SIG-M5 treated with dmso at 0.1 percent for 504 hours (cell line): ENCODE measurements at regions not wholly inside any gene's neighbourhood (a gene's known extent, or its start where the extent isn't known, plus 50 kb on each side); places are given as distances from the start of the nearest gene placed in this dataset.
"Not testable (repeated sequence)": the region's sequence is repeated elsewhere in the genome, so short reads cannot be mapped to it uniquely, and the experiment has no call there.

Experiments used
- DNase-seq: peaks from one replicate; lab custom pipeline; 2025; ENCODE audit not compliant: unreplicated experiment; lab: John Stamatoyannopoulos, UW

GRCh38 chr11:87660926-87661660 is 514.1 kb downstream of the RAB38 start:
- no peak for DNase-seq

DNA sequence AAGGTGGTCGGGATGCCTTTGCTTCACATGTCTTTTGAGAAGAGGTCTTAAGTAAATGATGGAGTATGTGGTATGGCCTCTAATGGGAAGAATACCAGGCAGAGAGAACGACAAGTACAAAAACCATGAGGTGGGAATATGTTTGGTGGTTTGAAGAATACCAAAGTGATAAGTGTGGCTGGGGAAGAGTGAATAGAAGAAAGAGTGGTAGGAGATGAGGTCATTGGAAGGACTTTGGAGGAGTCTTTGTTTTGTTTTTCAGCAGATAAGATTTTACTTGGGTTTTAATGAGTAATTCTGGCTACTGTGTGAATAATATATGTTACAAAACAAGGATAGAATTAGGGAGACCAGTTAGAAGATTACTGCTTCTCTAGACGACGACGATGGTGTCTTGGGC is 515.4 kb downstream of the RAB38 start:
- DNase-seq: no peak

DNA sequence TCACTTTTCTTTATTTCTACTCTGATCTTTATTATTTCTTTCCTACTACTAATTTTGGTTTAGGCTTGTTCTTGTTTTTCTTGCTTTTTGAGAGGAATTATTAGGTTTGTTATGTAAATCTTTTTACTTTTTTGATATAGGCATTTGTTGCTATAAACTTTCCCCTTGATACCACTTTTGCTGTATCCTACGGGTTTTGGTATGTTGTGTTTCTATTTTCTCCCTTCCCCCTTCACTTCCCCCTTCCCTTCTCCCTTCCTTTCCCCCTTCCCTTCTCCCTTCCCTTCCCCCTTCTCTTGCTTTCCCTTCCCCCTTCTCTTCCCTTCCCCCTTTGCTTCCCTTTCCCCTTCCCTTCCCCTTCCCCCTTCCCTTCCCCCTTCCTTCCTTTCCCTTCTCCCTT is 529.6 kb downstream of the RAB38 start:
- no peak for DNase-seq

DNA sequence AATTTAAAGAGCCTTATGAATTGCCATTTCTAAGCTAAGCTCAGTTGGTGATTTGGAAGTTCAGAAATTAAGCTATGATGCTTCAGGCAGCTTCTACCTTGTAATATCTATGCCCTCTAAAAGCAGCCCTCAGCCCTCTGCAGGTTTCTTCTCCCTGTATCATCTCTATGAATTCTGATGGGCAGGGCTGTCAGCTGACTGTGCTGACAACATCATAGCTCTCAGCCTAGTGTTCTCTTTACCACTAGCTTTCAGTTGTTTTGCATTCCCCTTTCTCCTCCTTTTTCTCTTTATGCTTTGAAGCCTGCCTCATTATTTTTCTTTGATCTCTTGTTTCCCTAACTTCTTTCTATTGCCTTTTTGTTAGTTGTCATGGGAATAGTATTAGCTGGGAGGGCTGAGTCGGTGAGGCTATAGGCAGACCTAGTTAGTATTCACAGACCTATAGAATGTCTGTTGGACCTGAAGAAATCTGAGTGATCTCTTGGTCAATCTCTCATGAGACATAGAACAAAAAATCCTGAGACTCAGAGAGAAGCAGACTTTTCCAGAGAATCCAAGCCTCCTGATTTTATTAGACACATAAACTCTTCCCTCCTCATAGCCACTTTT is 535.4 kb downstream of the RAB38 start:
- DNase-seq: no peak

GRCh38 chr11:87635001-87635400 is 540.2 kb downstream of the RAB38 start:
- DNase-seq: no peak

- DNase-seq: no peak
Observed at GRCh38 chr11:87634331-87634730, 540.9 kb downstream of the RAB38 start.

- DNase-seq: no peak
Observed at GRCh38 chr11:87628957-87629356, 546.3 kb downstream of the RAB38 start.

GRCh38 chr11:87628026-87628580 is 547.1 kb downstream of the RAB38 start:
- no peak for DNase-seq

DNA sequence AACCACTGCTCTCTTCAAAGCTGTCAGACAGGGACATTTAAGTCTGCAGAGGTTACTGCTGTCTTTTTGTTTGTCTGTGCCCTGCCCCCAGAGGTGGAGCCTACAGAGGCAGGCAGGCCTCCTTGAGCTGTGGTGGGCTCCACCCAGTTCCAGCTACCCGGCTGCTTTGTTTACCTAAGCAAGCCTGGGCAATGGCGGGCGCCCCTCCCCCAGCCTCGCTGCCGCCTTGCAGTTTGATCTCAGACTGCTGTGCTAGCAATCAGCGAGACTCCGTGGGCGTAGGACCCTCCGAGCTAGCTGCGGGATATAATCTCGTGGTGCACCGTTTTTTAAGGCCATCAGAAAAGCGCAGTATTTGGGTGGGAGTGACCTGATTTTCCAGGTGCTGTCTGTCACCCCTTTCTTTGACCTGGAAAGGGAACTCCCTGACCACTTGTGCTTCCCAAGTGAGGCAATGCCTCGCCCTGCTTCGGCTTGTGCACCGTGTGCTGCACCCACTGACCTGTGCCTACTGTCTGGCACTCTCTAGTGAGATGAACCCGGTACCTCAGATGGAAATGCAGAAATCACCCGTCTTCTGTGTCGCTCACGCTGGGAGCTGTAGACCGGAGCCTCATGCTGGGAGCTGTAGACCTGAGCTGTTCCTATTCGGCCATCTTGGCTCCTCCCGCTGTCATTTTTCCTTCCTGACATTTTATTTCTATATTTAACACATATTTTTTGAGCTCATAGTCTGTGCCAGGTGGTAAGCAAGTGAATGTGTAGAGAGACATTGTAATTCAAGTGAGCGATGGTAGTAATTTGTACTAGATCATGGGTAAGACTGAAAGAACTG is 551.5 kb downstream of the RAB38 start:
- not testable (repeated sequence) for DNase-seq

GRCh38 chr11:87616511-87616910 is 558.7 kb downstream of the RAB38 start:
- DNase-seq: no peak

DNA sequence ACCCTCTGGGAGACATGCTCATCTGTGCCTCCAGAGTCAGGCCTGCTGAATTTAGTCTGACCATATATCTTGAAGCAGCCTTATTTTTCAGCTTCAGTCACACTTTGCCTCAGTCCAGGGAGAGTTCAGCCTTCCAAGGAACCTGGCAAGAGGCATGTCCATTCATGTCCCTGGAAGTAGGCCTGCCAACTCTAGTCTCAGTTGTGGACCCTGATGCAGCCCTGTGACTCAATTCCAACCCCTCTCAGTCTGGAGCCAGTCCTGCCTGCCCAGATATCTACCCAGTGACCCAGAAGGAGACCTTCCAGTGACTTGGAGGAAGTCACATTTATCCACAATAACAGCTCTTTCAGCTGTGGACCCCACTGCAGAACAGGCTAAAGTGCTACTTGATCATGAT is 566.6 kb downstream of the TMEM135 start:
- no peak for DNase-seq

DNA sequence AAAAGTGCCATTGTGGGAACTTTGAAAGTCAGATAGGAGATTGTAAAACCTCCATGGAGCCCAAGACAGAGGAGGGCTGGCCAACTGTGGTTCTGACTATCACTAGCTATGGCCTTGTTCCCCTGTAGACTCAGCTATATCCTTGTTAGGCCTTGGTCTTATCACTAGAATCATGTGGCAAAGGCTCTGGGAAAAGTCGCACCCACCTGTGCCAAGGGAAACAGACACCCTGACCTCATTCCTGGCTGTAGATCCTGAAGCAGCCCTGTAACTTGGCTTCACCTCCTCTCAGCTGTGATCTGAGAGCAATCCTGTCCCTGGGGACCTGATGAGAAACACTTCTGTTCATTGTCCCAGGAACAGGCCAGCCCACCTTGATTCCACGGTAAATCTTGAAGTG is 566.2 kb downstream of the TMEM135 start:
- no peak for DNase-seq

- no peak for DNase-seq
Observed at GRCh38 chr11:87602776-87603175, 565.0 kb downstream of the TMEM135 start.

DNA sequence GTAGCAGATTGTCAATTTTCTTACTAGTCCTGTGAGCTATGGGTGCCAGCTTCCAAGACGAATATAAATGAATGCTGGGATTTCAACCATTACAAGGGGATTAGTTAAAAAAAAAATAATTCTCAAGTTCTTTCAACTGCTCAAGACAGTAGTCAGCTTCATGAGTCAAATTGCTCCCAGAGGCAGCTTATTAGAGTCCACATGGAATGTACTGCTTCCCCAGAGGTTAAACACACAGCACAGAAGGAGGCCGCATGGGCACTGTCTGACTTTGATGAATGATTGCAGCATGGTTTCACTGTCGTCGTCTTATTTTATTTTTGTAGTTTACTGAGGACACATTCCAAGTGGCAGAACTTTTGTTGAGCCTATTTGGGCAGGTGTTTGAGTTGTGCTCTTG is 563.2 kb downstream of the TMEM135 start:
- DNase-seq: no peak

GRCh38 chr11:87597725-87598124 is 560.0 kb downstream of the TMEM135 start:
- DNase-seq: no peak

DNA sequence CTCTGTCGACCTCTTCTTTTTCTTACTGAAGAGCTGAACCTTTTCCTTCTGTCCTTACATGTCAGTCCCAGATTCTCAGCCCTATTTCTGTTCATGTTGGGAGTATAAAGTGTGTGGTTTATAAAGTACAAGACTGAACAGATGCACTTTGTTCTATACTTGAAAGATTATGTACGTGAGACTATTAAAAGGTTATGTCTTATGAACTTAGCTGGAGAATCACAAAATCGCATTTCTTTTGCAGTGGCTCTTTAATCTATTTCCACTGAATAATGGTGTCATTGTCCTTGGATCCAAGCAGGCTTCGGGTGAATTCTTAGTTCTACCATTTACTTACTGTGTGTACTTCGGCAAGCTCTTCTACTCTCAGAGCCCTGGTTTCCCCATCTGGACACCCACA is 558.4 kb downstream of the TMEM135 start:
- no peak for DNase-seq

GRCh38 chr11:87589082-87589481 is 551.3 kb downstream of the TMEM135 start:
- no peak for DNase-seq

DNA sequence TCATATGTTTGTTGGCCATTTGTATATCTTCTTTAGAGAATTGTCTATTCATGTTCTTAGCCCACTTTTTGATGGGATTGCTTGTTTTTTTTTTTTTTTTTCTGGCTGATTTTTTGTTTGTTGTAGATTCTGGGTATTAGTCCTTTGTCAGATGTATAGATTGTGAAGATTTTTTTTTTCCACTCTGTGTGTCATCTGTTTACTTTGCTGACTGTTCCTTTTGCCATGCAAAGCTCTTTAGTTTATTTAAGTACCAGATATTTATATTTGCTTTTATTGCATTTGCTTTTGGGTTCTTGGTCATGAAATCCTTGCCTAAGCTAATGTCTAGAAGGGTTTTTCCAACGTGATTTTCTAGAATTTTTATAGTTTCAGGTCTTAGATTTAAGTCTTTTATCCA is 547.9 kb downstream of the TMEM135 start:
- not testable (repeated sequence) for DNase-seq

- no peak for DNase-seq
Observed at GRCh38 chr11:87583931-87584330, 546.2 kb downstream of the TMEM135 start.

GRCh38 chr11:87575088-87575487 is 537.4 kb downstream of the TMEM135 start:
- no peak for DNase-seq

GRCh38 chr11:87574193-87574592 is 536.5 kb downstream of the TMEM135 start:
- no peak for DNase-seq

- DNase-seq: no peak
Observed at GRCh38 chr11:87573708-87574107, 536.0 kb downstream of the TMEM135 start.
